Lower lobe of right lung (tissue), 2 donors: ENCODE measurements at regions not wholly inside any gene's neighbourhood (a gene's known extent, or its start where the extent isn't known, plus 50 kb on each side); places are given as distances from the start of the nearest gene placed in this dataset.

Experiments used
- ATAC-seq, 2 donors: fragments of 200-7000 bp; cut with Tn5 transposase; one replicate each; pipeline ENCODE4 v1.9.1; 2020 to 2022; ENCODE audit warnings: mild to moderate bottlenecking in 2 of 2, moderate library complexity in 2 of 2
- DNase-seq: peaks from one replicate; pipeline ENCODE4 v3.0.0-alpha.2; 2020
- H3K27ac ChIP-seq: fragments of 200-600 bp; one replicate; pipeline ENCODE4 v1.8.0; 2022
- H3K27me3 ChIP-seq: fragments of 200-600 bp; one replicate; pipeline ENCODE4 v1.8.0; 2022; ENCODE audit warnings: low read depth
- H3K36me3 ChIP-seq: fragments of 200-600 bp; one replicate; pipeline ENCODE4 v1.8.0; 2022; ENCODE audit warnings: mild to moderate bottlenecking
- H3K4me1 ChIP-seq: fragments of 200-600 bp; one replicate; pipeline ENCODE4 v1.8.0; 2022
- H3K4me3 ChIP-seq: fragments of 200-600 bp; one replicate; pipeline ENCODE4 v1.8.0; 2022; ENCODE audit warnings: mild to moderate bottlenecking
- H3K9me3 ChIP-seq: fragments of 200-600 bp; one replicate; pipeline ENCODE4 v1.8.0; 2022
- CTCF ChIP-seq: fragments of 200-600 bp; IDR thresholded peaks from one replicate; pipeline ENCODE4 v1.8.0; 2022; ENCODE audit warnings: antibody characterized with exemption, mild to moderate bottlenecking
- intact Hi-C: fragments of 100-400 bp; cut with DNase I; formaldehyde crosslinking; loops from one replicate; pipeline ENCODE4 v1.11.0; 2022
- donor health status: DM: no; HTN: yes; CAD: no; lungs with severe emphysema.

DNA sequence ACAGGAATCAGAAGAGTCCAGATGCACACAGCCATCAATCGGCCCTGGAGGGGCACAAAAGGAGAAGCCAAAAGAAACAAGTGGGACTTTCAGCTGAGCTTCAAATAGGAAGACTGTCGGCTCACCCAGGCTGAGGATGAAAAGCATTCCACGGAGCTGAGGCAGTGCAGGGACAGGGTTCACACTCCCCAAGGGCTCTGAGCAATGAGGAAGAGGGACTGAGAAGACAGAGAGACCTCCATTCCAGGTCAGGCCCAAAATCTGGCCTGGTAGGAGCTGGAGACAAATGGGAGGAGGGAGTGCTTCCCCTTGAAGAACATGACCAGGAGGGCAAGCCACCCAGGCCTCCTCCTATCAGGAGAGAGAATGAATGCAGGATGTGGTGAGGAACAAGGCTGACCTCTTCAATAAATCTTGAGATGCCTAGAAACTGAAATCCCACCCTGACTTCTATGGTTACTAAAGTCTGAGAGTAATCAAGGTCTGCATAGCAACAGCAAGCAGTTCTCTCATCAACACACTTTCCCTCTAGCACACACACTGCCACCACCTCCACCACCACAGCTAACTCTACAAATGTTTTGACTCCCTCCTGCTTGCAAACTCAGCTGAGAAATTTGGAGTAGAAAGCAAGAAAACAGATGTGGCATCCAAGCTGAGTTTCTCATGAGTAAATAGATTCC lies 434.4 kb downstream of the TNS1 start:
- H3K4me3 ChIP-seq, result no peak overlapping the region
- no peaks in the 10 kb centered on the region for H3K36me3 ChIP-seq
- no peaks in the 10 kb centered on the region for H3K4me1 ChIP-seq
- no peaks in the 10 kb centered on the region for H3K27me3 ChIP-seq
- no peak for ATAC-seq
- H3K9me3 ChIP-seq, result no peaks in the 10 kb centered on the region
- H3K27ac ChIP-seq, result no peak overlapping the region
- intact Hi-C loops, result no loop called here
- no peak for DNase-seq
- TF ChIP-seq CTCF, result no peak

GRCh38 chr2:217563565-217563964 lies 439.2 kb downstream of the TNS1 start:
- ATAC-seq, result no peak
- no peak for DNase-seq
- Histone ChIP-seq H3K27ac (no peak overlapping the region), H3K4me3 (no peak overlapping the region), H3K4me1 (no peaks in the 10 kb centered on the region), H3K27me3 (no peaks in the 10 kb centered on the region), H3K36me3 (no peaks in the 10 kb centered on the region), H3K9me3 (peaks cover 8% of the 10 kb centered on the region)
- TF ChIP-seq CTCF, result no peak
- intact Hi-C loops, result no loop called here

DNA sequence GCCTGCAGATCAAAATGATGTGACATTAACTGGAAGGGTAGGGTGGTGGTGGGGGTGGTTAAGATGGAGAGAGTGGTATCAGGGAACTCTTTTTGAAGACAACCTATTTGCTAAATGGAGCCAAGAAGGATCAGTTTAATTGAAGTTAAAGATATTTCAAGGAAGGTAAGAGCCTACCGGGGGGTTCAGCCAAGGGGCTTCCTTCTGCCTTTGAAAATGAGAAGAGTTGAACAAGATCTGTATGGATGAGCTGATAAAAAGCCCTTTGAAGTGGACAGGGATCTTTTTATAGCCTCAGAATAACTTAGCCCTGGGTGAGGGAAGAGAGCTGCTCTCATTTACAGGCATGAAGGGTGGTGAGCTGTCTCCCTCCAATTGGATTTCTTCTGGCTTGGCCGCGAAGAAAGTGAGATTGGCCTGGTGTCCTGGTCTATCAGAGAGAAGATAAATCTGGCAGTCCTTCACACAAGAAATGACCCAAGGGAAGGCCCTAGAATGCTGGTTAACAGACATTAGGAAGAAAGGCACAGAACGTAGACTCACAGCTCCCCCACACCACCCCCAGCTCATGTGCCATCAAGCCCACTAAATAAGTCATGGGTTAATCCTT lies 439.8 kb downstream of the TNS1 start:
- Histone ChIP-seq H3K4me1 (no peaks in the 10 kb centered on the region), H3K27ac (no peak overlapping the region), H3K9me3 (peaks cover 8% of the 10 kb centered on the region), H3K27me3 (no peaks in the 10 kb centered on the region), H3K4me3 (no peak overlapping the region), H3K36me3 (no peaks in the 10 kb centered on the region)
- ATAC-seq (no peak), DNase-seq (no peak)
- TF ChIP-seq CTCF, result no peak
- intact Hi-C loops, result no loop called here

- H3K27me3 ChIP-seq, result no peaks in the 10 kb centered on the region
- no peak for DNase-seq
- no peak overlapping the region for H3K4me3 ChIP-seq
- H3K4me1 ChIP-seq, result peaks cover 10% of the 10 kb centered on the region
- H3K9me3 ChIP-seq, result peaks cover 8% of the 10 kb centered on the region
- H3K27ac ChIP-seq, result no peak overlapping the region
- ATAC-seq, result no peak
- H3K36me3 ChIP-seq, result no peaks in the 10 kb centered on the region
- intact Hi-C loops, result no loop called here
- TF ChIP-seq CTCF, result no peak
Measured at GRCh38 chr2:217559084-217559483, 443.7 kb downstream of the TNS1 start.

DNA sequence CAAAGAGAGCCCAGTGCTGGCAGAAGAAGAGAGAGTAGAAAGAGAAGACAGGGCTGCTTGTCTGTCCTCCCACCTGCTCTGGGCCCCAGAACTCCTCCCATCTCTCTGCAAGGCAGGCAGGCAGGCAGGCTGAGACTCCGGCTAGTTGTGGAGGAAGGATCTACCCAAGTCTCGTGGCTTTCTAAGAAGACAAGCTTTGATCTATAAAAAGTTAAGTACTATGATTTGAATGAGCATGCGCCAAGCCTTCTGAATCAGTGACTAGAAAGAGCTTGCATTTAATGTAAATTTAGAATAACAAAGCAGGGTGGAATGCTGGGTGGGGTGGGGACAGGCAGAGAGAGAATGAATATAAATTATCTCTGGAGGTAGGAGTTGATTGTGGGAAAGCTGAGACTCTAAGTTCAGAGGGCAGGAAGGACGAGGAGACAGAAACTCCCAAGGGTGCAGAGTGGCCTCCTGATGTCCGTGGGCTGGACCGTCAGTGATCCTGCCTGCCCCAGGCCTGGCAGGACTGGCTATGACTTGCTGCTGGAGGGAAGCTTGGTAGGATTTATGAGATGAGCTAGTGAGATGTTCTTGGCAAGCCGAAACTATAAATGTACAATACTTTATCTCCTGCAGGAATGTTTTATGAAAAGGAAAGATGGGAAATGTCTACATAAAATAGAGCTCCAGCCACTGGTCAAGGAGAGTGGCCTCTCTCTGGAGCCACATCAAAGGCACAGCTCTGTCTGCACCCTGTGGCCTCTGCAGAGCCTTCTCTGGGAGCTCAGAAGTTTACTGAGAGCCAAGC lies 447.5 kb downstream of the TNS1 start:
- peaks cover 10% of the 10 kb centered on the region for H3K4me1 ChIP-seq
- ATAC-seq, result peak in 1 of 2 donors; percentile 20

More for the DNA sequence above, 447.5 kb downstream of the TNS1 start:
- H3K36me3 ChIP-seq, result no peaks in the 10 kb centered on the region
- no peaks in the 10 kb centered on the region for H3K9me3 ChIP-seq
- TF ChIP-seq CTCF, result no peak
- intact Hi-C loops, result no loop called here
- peak overlapping the region; percentile 31 for H3K27ac ChIP-seq
- no peak overlapping the region for H3K4me3 ChIP-seq
- no peak for DNase-seq
- no peaks in the 10 kb centered on the region for H3K27me3 ChIP-seq
